ENCODE measurements at regions not wholly inside any gene's neighbourhood (a gene's known extent, or its start where the extent isn't known, plus 50 kb on each side); places are given as distances from the start of the nearest gene placed in this dataset.

DNA sequence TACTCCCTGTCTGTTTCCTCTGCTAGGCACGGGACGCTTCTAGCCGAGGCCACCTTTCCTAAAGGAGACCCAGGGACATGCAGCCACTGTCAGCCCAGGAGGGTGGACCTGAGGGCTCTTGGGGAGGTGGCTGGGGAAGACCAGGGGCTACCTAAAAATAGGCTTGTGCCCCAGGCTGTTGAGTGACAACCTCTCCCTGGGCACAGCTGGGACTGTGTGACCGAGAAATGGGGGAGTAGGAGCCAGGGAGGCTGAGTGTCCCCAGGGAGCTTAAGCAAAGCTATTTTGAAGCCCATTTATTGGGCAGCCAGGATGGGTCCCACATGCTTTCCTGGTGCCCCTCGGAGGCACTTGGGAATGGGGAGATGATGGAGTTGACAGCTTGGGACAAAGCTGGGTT is 63.8 kb downstream of the CALML3 start (continued):
- TF ChIP-seq, protein P1, sequence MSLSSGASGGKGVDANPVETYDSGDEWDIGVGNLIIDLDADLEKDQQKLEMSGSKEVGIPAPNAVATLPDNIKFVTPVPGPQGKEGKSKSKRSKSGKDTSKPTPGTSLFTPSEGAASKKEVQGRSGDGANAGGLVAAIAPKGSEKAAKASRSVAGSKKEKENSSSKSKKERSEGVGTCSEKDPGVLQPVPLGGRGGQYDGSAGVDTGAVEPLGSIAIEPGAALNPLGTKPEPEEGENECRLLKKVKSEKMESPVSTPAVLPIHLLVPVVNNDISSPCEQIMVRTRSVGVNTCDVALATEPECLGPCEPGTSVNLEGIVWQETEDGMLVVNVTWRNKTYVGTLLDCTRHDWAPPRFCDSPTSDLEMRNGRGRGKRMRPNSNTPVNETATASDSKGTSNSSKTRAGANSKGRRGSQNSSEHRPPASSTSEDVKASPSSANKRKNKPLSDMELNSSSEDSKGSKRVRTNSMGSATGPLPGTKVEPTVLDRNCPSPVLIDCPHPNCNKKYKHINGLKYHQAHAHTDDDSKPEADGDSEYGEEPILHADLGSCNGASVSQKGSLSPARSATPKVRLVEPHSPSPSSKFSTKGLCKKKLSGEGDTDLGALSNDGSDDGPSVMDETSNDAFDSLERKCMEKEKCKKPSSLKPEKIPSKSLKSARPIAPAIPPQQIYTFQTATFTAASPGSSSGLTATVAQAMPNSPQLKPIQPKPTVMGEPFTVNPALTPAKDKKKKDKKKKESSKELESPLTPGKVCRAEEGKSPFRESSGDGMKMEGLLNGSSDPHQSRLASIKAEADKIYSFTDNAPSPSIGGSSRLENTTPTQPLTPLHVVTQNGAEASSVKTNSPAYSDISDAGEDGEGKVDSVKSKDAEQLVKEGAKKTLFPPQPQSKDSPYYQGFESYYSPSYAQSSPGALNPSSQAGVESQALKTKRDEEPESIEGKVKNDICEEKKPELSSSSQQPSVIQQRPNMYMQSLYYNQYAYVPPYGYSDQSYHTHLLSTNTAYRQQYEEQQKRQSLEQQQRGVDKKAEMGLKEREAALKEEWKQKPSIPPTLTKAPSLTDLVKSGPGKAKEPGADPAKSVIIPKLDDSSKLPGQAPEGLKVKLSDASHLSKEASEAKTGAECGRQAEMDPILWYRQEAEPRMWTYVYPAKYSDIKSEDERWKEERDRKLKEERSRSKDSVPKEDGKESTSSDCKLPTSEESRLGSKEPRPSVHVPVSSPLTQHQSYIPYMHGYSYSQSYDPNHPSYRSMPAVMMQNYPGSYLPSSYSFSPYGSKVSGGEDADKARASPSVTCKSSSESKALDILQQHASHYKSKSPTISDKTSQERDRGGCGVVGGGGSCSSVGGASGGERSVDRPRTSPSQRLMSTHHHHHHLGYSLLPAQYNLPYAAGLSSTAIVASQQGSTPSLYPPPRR (CRISPR knock-in tag; IDR thresholded peaks at IDR 0.05; ENCODE audit: borderline replicate concordance) = no peak
- TF ChIP-seq GABPB1 (CRISPR knock-in tag; IDR thresholded peaks at IDR 0.05) (no peak), UBTF (IDR thresholded peaks at IDR 0.05; ENCODE audit: borderline replicate concordance in 1 of 2, low read depth in 2 of 2, low read length in 2 of 2) (no peak), SRSF1 (IDR thresholded peaks at IDR 0.05; ENCODE audit: low read depth, low read length) (no peak)
- TF ChIP-seq, protein P2, sequence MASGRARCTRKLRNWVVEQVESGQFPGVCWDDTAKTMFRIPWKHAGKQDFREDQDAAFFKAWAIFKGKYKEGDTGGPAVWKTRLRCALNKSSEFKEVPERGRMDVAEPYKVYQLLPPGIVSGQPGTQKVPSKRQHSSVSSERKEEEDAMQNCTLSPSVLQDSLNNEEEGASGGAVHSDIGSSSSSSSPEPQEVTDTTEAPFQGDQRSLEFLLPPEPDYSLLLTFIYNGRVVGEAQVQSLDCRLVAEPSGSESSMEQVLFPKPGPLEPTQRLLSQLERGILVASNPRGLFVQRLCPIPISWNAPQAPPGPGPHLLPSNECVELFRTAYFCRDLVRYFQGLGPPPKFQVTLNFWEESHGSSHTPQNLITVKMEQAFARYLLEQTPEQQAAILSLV (tag; IDR thresholded peaks at IDR 0.05) = no peak

Measured in K562 (cell line).